GM12873 (cell line): ENCODE measurements at regions not wholly inside any gene's neighbourhood (a gene's known extent, or its start where the extent isn't known, plus 50 kb on each side); places are given as distances from the start of the nearest gene placed in this dataset.

Experiments used
- TF ChIP-seq, protein P1 (sequence below): IDR thresholded peaks from 2 replicates; pipeline ENCODE4 v1.5.1; 2012; ENCODE audit warnings: low read depth, mild to moderate bottlenecking, moderate library complexity, low read length, control low read depth; ENCODE audit not compliant: insufficient read depth; ENCODE audit errors: missing control alignments

- TF ChIP-seq, protein P1, sequence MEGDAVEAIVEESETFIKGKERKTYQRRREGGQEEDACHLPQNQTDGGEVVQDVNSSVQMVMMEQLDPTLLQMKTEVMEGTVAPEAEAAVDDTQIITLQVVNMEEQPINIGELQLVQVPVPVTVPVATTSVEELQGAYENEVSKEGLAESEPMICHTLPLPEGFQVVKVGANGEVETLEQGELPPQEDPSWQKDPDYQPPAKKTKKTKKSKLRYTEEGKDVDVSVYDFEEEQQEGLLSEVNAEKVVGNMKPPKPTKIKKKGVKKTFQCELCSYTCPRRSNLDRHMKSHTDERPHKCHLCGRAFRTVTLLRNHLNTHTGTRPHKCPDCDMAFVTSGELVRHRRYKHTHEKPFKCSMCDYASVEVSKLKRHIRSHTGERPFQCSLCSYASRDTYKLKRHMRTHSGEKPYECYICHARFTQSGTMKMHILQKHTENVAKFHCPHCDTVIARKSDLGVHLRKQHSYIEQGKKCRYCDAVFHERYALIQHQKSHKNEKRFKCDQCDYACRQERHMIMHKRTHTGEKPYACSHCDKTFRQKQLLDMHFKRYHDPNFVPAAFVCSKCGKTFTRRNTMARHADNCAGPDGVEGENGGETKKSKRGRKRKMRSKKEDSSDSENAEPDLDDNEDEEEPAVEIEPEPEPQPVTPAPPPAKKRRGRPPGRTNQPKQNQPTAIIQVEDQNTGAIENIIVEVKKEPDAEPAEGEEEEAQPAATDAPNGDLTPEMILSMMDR = no peak
These were observed 120.7 kb upstream of the ZC3H15 start for GRCh38 chr2:186365406-186365805.

DNA sequence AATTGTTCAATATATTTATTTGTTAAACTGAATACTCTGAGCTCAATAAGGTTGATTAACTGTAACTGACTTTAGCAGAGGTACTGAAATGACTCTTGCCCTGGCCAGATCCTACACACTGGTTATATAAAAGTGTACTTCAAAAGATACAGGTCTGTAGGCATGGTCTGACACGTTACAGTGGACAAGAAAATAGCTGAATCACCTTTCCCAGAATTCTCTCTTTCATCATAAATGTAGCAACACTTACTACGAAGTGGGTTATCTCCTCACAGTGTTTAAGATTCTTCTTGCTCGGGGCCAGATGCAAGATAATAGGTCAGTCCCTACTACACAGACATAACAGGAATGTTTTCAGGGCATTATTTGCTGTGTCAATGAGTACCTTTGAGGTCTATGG, 107.0 kb upstream of the ZC3H15 start:
- TF ChIP-seq, protein P1 = no peak

- TF ChIP-seq, protein P1 = no peak
These were observed 105.3 kb upstream of the ZC3H15 start for GRCh38 chr2:186380805-186381204.

DNA sequence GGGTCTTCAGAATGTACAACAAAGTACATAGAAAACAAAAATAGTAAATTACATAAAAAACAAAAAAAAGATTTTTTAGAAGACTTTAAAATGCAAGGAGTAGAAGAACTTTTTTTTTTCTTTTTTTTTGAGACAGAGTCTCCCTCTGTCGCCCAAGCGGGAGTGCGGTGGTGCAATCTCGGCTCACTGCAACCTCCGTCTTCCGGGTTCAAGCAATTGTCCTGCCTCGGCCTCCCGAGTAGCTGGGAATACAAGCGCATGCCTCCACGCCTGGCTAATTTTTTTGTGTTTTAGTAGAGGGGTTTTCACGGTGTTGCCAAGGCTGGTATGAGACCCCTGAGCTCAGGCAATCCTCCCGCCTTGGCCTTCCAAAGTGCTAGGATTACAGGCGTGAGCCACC, 104.5 kb upstream of the ZC3H15 start:
- TF ChIP-seq, protein P1 = no peak

DNA sequence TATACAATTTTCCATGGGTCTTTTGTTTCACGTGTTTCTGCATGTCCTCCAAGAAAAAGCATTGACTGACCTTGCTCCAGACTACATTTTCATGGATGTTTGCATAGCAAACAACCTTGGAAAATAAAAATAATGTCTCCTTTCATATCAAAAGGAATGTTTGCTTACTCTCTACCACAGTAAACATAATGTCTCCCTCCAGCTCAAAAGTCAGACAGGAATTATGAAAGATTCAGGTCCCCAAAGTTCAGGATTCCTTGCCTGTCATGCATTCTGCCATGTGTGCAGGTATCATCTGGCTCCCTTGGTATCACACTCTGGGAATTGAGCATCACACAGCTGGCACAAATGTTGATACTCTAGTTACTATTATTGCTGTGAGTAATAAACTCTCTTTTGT, 103.1 kb upstream of the ZC3H15 start:
- TF ChIP-seq, protein P1 = no peak

DNA sequence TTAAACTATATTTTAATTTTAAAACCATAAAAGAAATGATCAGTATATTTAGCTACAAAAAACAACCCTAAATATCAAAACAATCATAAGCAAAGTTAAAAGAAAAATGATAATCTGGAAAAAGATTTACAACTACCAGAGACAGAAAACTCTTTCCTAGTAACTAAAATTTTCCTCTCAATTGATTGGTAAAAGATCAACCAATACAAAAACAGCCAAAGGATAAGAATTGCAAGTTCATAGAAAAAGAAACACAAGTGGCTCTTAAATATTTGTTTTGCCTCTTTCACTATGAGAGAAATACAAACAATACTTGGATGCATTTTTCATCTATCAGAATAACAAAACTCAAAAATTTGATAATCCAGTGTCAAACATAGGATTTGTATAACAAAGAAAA, 101.8 kb upstream of the ZC3H15 start:
- TF ChIP-seq, protein P1 = no peak

DNA sequence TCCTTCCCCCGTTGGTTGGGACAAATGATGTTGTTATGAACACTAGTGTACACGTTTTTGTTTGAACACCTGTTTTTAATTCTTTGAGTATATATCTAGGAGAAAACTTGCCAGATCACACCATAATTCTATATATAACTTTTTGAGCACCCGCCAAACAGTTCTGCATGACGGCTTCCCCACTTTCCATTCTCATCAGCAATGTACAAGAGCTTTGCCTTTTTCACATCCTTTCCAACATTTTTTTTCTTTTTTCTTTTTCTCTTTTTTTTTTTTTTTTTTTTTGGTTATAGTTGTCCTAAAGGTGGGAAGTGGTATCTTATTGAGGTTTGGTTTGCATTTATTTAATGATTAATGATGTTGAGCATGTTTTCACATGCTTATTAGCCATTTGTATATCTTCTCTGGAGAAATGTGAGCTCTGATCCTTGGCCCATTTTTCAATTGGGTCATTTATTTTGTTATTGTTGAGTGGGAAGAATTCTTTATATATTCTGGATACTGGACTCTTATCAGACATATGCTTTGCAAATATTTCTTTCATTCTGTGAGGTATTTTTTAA, 86.9 kb upstream of the ZC3H15 start:
- TF ChIP-seq, protein P1 = no peak

- TF ChIP-seq, protein P1 = no peak
These were observed 80.2 kb upstream of the ZC3H15 start for GRCh38 chr2:186405842-186406241.
